ENCODE measurements at regions not wholly inside any gene's neighbourhood (a gene's known extent, or its start where the extent isn't known, plus 50 kb on each side); places are given as distances from the start of the nearest gene placed in this dataset.

DNA sequence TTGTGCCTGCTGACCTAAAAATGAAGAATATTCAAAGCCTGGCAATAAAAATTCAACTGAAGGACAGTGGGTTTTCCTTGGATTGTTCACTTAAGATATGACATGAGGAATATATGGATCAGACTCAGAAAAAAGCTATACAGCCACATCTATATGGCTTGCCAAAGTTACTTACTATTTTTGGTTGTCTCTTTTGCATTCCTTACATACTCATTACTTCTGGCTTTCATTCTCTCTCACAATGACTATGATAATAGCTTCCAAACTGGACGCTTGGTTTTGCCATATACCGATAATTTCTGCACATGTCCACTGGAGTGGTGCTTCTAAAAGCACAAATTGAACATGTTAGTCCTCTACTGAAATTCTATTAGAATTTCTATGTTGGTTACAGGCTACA, 664.9 kb downstream of the CDH8 start:
- H3K9ac ChIP-seq (ENCODE audit: low read length) = no peak overlapping the region
- H3K27ac ChIP-seq (ENCODE audit: low read depth, low read length) = no peak overlapping the region
- no peak overlapping the region for H3K4me3 ChIP-seq (ENCODE audit: low read length)
- H3K4me1 ChIP-seq (ENCODE audit: control insufficient read depth, insufficient read depth, low read length) = no peaks in the 10 kb centered on the region
- no peaks in the 10 kb centered on the region for H3K36me3 ChIP-seq (ENCODE audit: control insufficient read depth, insufficient read depth, low read length)
- H3K27me3 ChIP-seq (ENCODE audit: control insufficient read depth, insufficient read depth, low read length) = no peaks in the 10 kb centered on the region

DNA sequence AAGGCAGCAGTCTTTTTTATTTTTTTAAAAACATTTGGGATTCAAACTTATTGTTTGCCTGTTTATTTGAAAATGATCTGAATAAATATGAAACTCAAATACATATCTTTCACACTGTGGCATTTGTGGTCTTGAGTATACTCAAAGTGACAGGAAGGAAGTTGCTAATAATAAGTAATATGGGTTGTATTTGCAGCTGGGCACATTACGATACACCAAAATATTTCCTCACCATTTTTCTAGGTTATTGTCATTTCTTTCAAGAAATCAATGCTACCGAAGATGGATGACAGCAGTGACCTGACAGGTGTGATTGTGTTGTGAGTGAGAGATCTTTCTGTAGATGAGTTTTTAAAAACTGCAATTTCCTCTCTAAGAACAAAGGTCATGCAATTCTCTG, 665.7 kb downstream of the CDH8 start:
- H3K36me3 ChIP-seq (ENCODE audit: control insufficient read depth, insufficient read depth, low read length) = no peaks in the 10 kb centered on the region
- H3K4me1 ChIP-seq (ENCODE audit: control insufficient read depth, insufficient read depth, low read length) = no peaks in the 10 kb centered on the region
- no peak overlapping the region for H3K27ac ChIP-seq (ENCODE audit: low read depth, low read length)
- H3K27me3 ChIP-seq (ENCODE audit: control insufficient read depth, insufficient read depth, low read length) = no peaks in the 10 kb centered on the region
- no peak overlapping the region for H3K9ac ChIP-seq (ENCODE audit: low read length)
- H3K4me3 ChIP-seq (ENCODE audit: low read length) = no peak overlapping the region

- no peak overlapping the region for H3K4me3 ChIP-seq (ENCODE audit: low read length)
- no peaks in the 10 kb centered on the region for H3K4me1 ChIP-seq (ENCODE audit: control insufficient read depth, insufficient read depth, low read length)
- no peak overlapping the region for H3K27ac ChIP-seq (ENCODE audit: low read depth, low read length)
- H3K9ac ChIP-seq (ENCODE audit: low read length) = no peak overlapping the region
- H3K27me3 ChIP-seq (ENCODE audit: control insufficient read depth, insufficient read depth, low read length) = no peaks in the 10 kb centered on the region
- H3K36me3 ChIP-seq (ENCODE audit: control insufficient read depth, insufficient read depth, low read length) = no peaks in the 10 kb centered on the region
Observed at GRCh38 chr16:61366006-61366405, 670.2 kb downstream of the CDH8 start.

DNA sequence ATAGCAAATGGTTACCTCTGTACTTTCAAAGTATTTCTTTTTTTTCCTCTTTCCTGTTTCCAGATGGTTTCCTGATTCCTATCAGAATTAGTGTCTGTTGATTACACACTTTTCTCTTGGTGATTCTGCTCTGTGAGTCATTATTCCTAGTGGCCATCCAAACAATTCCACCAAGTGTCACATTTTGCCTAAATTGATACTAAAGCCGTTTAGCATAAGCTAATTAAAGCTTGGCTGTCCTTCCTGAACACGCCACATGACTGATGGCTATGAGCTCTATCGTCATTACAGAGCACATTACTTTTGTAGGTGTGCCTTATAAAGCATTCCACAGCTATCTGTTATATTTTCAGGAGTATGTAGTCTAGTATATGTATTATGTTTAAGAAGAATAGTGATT, 671.2 kb downstream of the CDH8 start:
- H3K27me3 ChIP-seq (ENCODE audit: control insufficient read depth, insufficient read depth, low read length) = no peaks in the 10 kb centered on the region
- H3K9ac ChIP-seq (ENCODE audit: low read length) = no peak overlapping the region
- H3K4me3 ChIP-seq (ENCODE audit: low read length) = no peak overlapping the region
- no peaks in the 10 kb centered on the region for H3K4me1 ChIP-seq (ENCODE audit: control insufficient read depth, insufficient read depth, low read length)
- H3K36me3 ChIP-seq (ENCODE audit: control insufficient read depth, insufficient read depth, low read length) = no peaks in the 10 kb centered on the region
- no peak overlapping the region for H3K27ac ChIP-seq (ENCODE audit: low read depth, low read length)

GRCh38 chr16:61362585-61362984, 673.7 kb downstream of the CDH8 start:
- Histone ChIP-seq H3K9ac (ENCODE audit: low read length) (no peak overlapping the region), H3K4me1 (ENCODE audit: control insufficient read depth, insufficient read depth, low read length) (no peaks in the 10 kb centered on the region), H3K27me3 (ENCODE audit: control insufficient read depth, insufficient read depth, low read length) (no peaks in the 10 kb centered on the region), H3K36me3 (ENCODE audit: control insufficient read depth, insufficient read depth, low read length) (no peaks in the 10 kb centered on the region), H3K4me3 (ENCODE audit: low read length) (no peak overlapping the region), H3K27ac (ENCODE audit: low read depth, low read length) (no peak overlapping the region)

GRCh38 chr16:61344791-61345190, 691.4 kb downstream of the CDH8 start:
- Histone ChIP-seq H3K4me3 (ENCODE audit: low read length) (no peak overlapping the region), H3K27ac (ENCODE audit: low read depth, low read length) (no peak overlapping the region), H3K9ac (ENCODE audit: low read length) (no peak overlapping the region), H3K27me3 (ENCODE audit: control insufficient read depth, insufficient read depth, low read length) (no peaks in the 10 kb centered on the region), H3K36me3 (ENCODE audit: control insufficient read depth, insufficient read depth, low read length) (no peaks in the 10 kb centered on the region), H3K4me1 (ENCODE audit: control insufficient read depth, insufficient read depth, low read length) (no peaks in the 10 kb centered on the region)

DNA sequence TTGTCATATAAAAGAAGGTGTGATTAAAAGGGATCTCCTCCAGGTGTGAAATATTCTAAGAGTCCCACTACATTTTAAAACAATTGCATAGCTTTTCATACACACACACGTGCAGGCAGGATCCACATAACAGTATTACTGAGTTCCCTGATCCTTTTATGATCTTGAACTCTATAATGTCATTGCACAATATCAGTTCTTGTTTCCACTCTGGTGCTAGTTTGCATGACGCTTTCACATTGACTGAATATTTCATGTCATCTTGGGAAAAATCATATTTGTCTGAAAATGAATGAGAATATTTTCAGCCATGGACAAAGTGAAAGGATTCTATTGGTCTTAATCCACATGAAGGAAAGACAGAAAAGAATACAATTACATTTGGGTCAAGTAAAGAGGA, 703.8 kb downstream of the CDH8 start:
- Histone ChIP-seq H3K4me1 (ENCODE audit: control insufficient read depth, insufficient read depth, low read length) (no peaks in the 10 kb centered on the region), H3K36me3 (ENCODE audit: control insufficient read depth, insufficient read depth, low read length) (no peaks in the 10 kb centered on the region)

GRCh38 chr16:61324044-61324443, 712.2 kb downstream of the CDH8 start:
- H3K27me3 ChIP-seq (ENCODE audit: control insufficient read depth, insufficient read depth, low read length) = no peaks in the 10 kb centered on the region
- no peak overlapping the region for H3K27ac ChIP-seq (ENCODE audit: low read depth, low read length)
- no peaks in the 10 kb centered on the region for H3K4me1 ChIP-seq (ENCODE audit: control insufficient read depth, insufficient read depth, low read length)
- no peaks in the 10 kb centered on the region for H3K36me3 ChIP-seq (ENCODE audit: control insufficient read depth, insufficient read depth, low read length)
- H3K4me3 ChIP-seq (ENCODE audit: low read length) = no peak overlapping the region
- H3K9ac ChIP-seq (ENCODE audit: low read length) = no peak overlapping the region

More for the DNA sequence above, 703.8 kb downstream of the CDH8 start:
- H3K27ac ChIP-seq (ENCODE audit: low read depth, low read length) = no peak overlapping the region
- H3K27me3 ChIP-seq (ENCODE audit: control insufficient read depth, insufficient read depth, low read length) = no peaks in the 10 kb centered on the region
- H3K4me3 ChIP-seq (ENCODE audit: low read length) = no peak overlapping the region
- H3K9ac ChIP-seq (ENCODE audit: low read length) = no peak overlapping the region

DNA sequence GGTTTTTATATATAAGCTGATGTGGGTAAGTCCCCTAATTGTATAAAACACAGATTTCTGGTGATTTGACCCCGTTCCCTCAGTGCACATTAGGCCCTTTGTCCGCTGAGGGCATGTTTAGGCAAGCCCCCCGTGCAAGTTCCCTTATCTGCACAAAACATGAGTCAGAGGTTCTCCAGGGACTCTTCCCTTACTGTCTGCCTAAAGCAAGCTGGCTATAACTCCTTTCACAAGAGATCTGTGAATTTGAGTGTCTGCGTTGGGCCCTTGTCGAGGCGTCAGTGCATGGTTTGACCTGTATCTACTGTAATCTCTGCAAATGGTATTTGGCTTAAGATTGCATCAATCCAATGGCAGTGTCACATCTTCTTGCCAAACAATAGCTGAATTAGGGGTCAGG, 712.8 kb downstream of the CDH8 start:
- Histone ChIP-seq H3K36me3 (ENCODE audit: control insufficient read depth, insufficient read depth, low read length) (no peaks in the 10 kb centered on the region), H3K9ac (ENCODE audit: low read length) (no peak overlapping the region), H3K4me1 (ENCODE audit: control insufficient read depth, insufficient read depth, low read length) (no peaks in the 10 kb centered on the region), H3K4me3 (ENCODE audit: low read length) (no peak overlapping the region), H3K27ac (ENCODE audit: low read depth, low read length) (no peak overlapping the region), H3K27me3 (ENCODE audit: control insufficient read depth, insufficient read depth, low read length) (no peaks in the 10 kb centered on the region)

DNA sequence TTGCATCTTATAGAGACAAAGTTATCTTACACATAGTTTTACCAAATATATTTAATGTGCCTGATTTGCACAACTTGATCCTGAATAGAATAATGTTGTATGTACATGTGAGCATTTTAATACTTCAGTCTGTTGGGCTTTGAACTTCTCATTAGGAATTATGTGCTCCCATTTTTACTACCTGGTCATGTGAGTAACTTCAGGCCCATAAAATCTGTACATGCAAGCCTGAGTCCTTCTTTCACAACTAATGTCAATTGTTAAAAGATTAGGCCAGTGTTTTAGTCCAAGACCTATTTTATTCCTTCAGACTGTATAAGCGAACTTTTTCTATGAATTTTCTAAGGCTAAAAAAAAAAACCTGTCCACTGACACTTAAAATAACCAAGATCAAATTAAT, 715.4 kb downstream of the CDH8 start:
- no peak overlapping the region for H3K9ac ChIP-seq (ENCODE audit: low read length)
- H3K27ac ChIP-seq (ENCODE audit: low read depth, low read length) = no peak overlapping the region
- no peaks in the 10 kb centered on the region for H3K27me3 ChIP-seq (ENCODE audit: control insufficient read depth, insufficient read depth, low read length)
- no peak overlapping the region for H3K4me3 ChIP-seq (ENCODE audit: low read length)
- H3K4me1 ChIP-seq (ENCODE audit: control insufficient read depth, insufficient read depth, low read length) = no peaks in the 10 kb centered on the region
- no peaks in the 10 kb centered on the region for H3K36me3 ChIP-seq (ENCODE audit: control insufficient read depth, insufficient read depth, low read length)

DNA sequence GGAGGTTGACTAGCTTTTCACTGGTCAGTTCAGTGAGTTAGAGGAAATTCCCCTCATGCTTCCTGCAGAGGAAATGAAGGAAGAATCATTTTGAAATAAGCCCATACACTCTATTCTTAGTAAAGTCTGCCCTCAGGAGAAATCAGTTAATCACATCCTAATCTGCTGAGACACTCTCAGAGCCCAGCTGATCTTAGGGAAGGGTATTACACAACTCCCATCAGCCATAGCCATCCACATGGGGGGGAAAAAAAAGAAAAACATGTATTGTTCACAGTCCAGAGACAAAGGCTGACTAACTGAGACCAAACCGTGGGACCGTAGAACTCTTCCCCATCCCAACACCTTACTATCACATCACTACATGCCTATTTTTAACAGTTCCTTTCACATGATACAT, 722.3 kb downstream of the CDH8 start:
- Histone ChIP-seq H3K27me3 (ENCODE audit: control insufficient read depth, insufficient read depth, low read length) (no peaks in the 10 kb centered on the region), H3K4me3 (ENCODE audit: low read length) (no peak overlapping the region), H3K36me3 (ENCODE audit: control insufficient read depth, insufficient read depth, low read length) (no peaks in the 10 kb centered on the region), H3K9ac (ENCODE audit: low read length) (no peak overlapping the region), H3K27ac (ENCODE audit: low read depth, low read length) (no peak overlapping the region), H3K4me1 (ENCODE audit: control insufficient read depth, insufficient read depth, low read length) (no peaks in the 10 kb centered on the region)

GRCh38 chr16:61309386-61309785, 726.9 kb downstream of the CDH8 start:
- no peaks in the 10 kb centered on the region for H3K27me3 ChIP-seq (ENCODE audit: control insufficient read depth, insufficient read depth, low read length)
- H3K27ac ChIP-seq (ENCODE audit: low read depth, low read length) = no peak overlapping the region
- no peaks in the 10 kb centered on the region for H3K36me3 ChIP-seq (ENCODE audit: control insufficient read depth, insufficient read depth, low read length)
- no peaks in the 10 kb centered on the region for H3K4me1 ChIP-seq (ENCODE audit: control insufficient read depth, insufficient read depth, low read length)
- H3K4me3 ChIP-seq (ENCODE audit: low read length) = no peak overlapping the region
- no peak overlapping the region for H3K9ac ChIP-seq (ENCODE audit: low read length)

DNA sequence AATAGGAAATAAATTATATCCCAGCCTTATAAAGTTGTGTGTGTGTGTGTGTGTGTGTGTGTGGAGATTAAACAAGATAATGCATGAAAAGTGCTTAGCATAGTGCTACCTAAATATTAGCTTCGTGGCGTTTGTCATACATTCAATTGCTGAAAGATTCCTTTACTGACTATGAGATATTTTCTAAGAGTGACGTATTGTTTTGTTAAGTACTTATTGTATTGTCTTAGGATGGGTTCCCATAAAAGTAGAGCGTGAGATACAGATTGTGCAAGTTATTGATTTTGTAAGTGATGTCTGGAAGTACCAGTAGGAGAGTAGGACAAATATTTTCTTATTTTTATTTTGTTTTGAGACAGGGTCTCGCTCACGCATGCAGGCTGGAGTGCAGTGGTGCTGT, 730.0 kb downstream of the CDH8 start:
- no peak overlapping the region for H3K27ac ChIP-seq (ENCODE audit: low read depth, low read length)
- H3K4me1 ChIP-seq (ENCODE audit: control insufficient read depth, insufficient read depth, low read length) = no peaks in the 10 kb centered on the region
- no peak overlapping the region for H3K9ac ChIP-seq (ENCODE audit: low read length)
- H3K4me3 ChIP-seq (ENCODE audit: low read length) = no peak overlapping the region
- no peaks in the 10 kb centered on the region for H3K36me3 ChIP-seq (ENCODE audit: control insufficient read depth, insufficient read depth, low read length)
- H3K27me3 ChIP-seq (ENCODE audit: control insufficient read depth, insufficient read depth, low read length) = no peaks in the 10 kb centered on the region

DNA sequence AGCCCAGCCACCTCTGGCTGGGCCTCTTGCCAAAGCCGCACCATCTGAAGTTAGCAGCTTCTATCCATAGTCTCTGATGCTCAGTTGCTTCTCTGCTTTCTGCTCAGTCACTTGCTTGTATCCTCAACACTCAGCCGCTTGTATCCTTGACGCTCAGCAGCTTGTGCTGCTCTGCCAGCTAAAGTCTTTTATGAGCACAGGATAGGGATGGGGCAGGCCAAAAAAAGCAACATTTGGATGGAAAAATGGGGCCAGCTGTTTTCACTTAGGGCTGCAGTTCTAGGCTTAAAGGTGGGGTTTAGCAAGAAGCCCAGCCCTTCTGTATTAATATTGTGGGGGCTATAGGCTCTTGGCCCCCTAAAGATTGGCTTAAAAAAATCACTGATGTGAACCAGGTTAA, 739.4 kb downstream of the CDH8 start:
- Histone ChIP-seq H3K27ac (ENCODE audit: low read depth, low read length) (no peak overlapping the region), H3K4me3 (ENCODE audit: low read length) (no peak overlapping the region), H3K36me3 (ENCODE audit: control insufficient read depth, insufficient read depth, low read length) (no peaks in the 10 kb centered on the region), H3K9ac (ENCODE audit: low read length) (no peak overlapping the region), H3K27me3 (ENCODE audit: control insufficient read depth, insufficient read depth, low read length) (no peaks in the 10 kb centered on the region), H3K4me1 (ENCODE audit: control insufficient read depth, insufficient read depth, low read length) (no peaks in the 10 kb centered on the region)

Measured in rectal smooth muscle tissue (tissue), 1 donor.